Esophagus muscularis mucosa (tissue), 4 donors: ENCODE measurements at regions not wholly inside any gene's neighbourhood (a gene's known extent, or its start where the extent isn't known, plus 50 kb on each side); places are given as distances from the start of the nearest gene placed in this dataset.
"Not testable (repeated sequence)": the region's sequence is repeated elsewhere in the genome, so short reads cannot be mapped to it uniquely, and the experiment has no call there.

Experiments
- DNase-seq: peaks from one replicate; pipeline ENCODE4 v3.0.0-alpha.2; 2017; ENCODE audit errors: extremely low spot score
- H3K27ac ChIP-seq, 4 donors: fragments of 200-600 bp; sonication (generic); replicated peaks in 1 of 4; 1 replicate in 3 of 4; 2 replicates in 1 of 4; pipeline ENCODE4 v1.5.1; 2016 to 2019; ENCODE audit warnings: mild to moderate bottlenecking in 1 of 4
- H3K27me3 ChIP-seq, 4 donors: fragments of 200-600 bp; sonication (generic); one replicate each; pipeline versions ENCODE4 v1.5.1 to v1.6.0; 2016 to 2019
- H3K36me3 ChIP-seq, 4 donors: fragments of 200-600 bp; sonication (generic); one replicate each; pipeline ENCODE4 v1.5.1; 2016 to 2019
- H3K4me1 ChIP-seq, 4 donors: fragments of 200-600 bp; sonication (generic); one replicate each; pipeline ENCODE4 v1.5.1; 2016 to 2019
- H3K4me3 ChIP-seq, 4 donors: fragments of 200-600 bp; sonication (generic); 1 replicate in 2 of 4; 2 replicates in 2 of 4; pipeline ENCODE4 v1.5.1; 2016 to 2019; ENCODE audit warnings: mild to moderate bottlenecking in 4 of 4, moderate library complexity in 1 of 4
- H3K9me3 ChIP-seq, 4 donors: fragments of 200-600 bp; sonication (generic); 1 replicate in 3 of 4; 2 replicates in 1 of 4; pipeline ENCODE4 v1.5.1; 2016 to 2019
- CTCF ChIP-seq, 3 experiments: fragments of 200-600 bp in 2 of 3; fragments of 450-650 bp in 1 of 3; sonication (generic) in 2 of 3; IDR thresholded peaks; one replicate each; pipeline ENCODE4 v1.5.1; 2017 to 2019; ENCODE audit warnings: antibody characterized with exemption in 3 of 3, mild to moderate bottlenecking in 2 of 3, moderate library complexity in 1 of 3
- EP300 ChIP-seq: sonication (generic); formaldehyde crosslinking; IDR thresholded peaks from one replicate; pipeline ENCODE4 v1.6.1; 2017; ENCODE audit warnings: antibody characterized with exemption
- POLR2A ChIP-seq: fragments of 450-650 bp; IDR thresholded peaks from one replicate; pipeline ENCODE4 v1.6.1; 2017; ENCODE audit warnings: antibody characterized with exemption, moderate library complexity, mild to moderate bottlenecking, low read depth
- POLR2AphosphoS5 ChIP-seq, 2 donors: sonication (generic); formaldehyde crosslinking; IDR thresholded peaks; one replicate each; pipeline ENCODE4 v1.6.1; 2017; ENCODE audit warnings: antibody characterized with exemption in 2 of 2
- WGBS: methylation state at CpG from one replicate; pipeline ENCODE4 v1.1.5; 2018; 5-methylcytosine and 5-hydroxymethylcytosine counted together
- intact Hi-C: fragments of 100-400 bp; cut with DNase I; formaldehyde crosslinking; loops from one replicate; pipeline ENCODE4 v1.15.1; 2023

GRCh38 chr16:77500934-77501664, 66.3 kb upstream of the ADAMTS18 start:
- intact Hi-C loops, result no loop called here
- Histone ChIP-seq H3K27me3 (peaks cover 0 to 6% (median 0%) of the 10 kb centered on the region in 4 donors), H3K9me3 (peaks cover 0 to 4% (median 0%) of the 10 kb centered on the region in 4 donors), H3K36me3 (no peaks in the 10 kb centered on the region), H3K4me3 (no peak overlapping the region), H3K4me1 (peaks cover 0 to 3% (median 0%) of the 10 kb centered on the region in 4 donors), H3K27ac (no peak overlapping the region)
- no peak for DNase-seq
- WGBS, result 63% methylated on average over 7 of the region's 7 CpGs
- no peak for TF ChIP-seq POLR2A
- no peak for TF ChIP-seq EP300
- no peak for TF ChIP-seq CTCF (IDR thresholded peaks at IDR 0.05)
- TF ChIP-seq POLR2AphosphoS5 (IDR thresholded peaks at IDR 0.05), result no peak

- 74% methylated on average over 6 of the region's 6 CpGs for WGBS
- peaks cover 0 to 4% (median 0%) of the 10 kb centered on the region in 4 donors for H3K9me3 ChIP-seq
- intact Hi-C loops, result no loop called here
- no peak overlapping the region for H3K4me3 ChIP-seq
- no peak overlapping the region for H3K27ac ChIP-seq
- no peak for DNase-seq
- H3K27me3 ChIP-seq, result peaks cover 0 to 6% (median 0%) of the 10 kb centered on the region in 4 donors
- H3K36me3 ChIP-seq, result no peaks in the 10 kb centered on the region
- TF ChIP-seq POLR2A (no peak), EP300 (no peak), POLR2AphosphoS5 (IDR thresholded peaks at IDR 0.05) (no peak), CTCF (IDR thresholded peaks at IDR 0.05) (no peak)
- peaks cover 0 to 3% (median 0%) of the 10 kb centered on the region in 4 donors for H3K4me1 ChIP-seq
Observed at GRCh38 chr16:77502448-77502847, 67.6 kb upstream of the ADAMTS18 start.

GRCh38 chr16:77506492-77506891, 71.7 kb upstream of the ADAMTS18 start:
- WGBS, result 96% methylated on average over 2 of the region's 2 CpGs
- H3K36me3 ChIP-seq, intact Hi-C loops, H3K27ac ChIP-seq, H3K4me3 ChIP-seq, H3K4me1 ChIP-seq, H3K27me3 ChIP-seq, H3K9me3 ChIP-seq, DNase-seq: not testable (repeated sequence)

- peaks cover 0 to 4% (median 0%) of the 10 kb centered on the region in 4 donors for H3K9me3 ChIP-seq
- 85% methylated on average over 5 of the region's 5 CpGs for WGBS
Observed at GRCh38 chr16:77509051-77509450, 74.2 kb upstream of the ADAMTS18 start.

GRCh38 chr16:77509796-77510195, 75.0 kb upstream of the ADAMTS18 start:
- no peak for DNase-seq
- H3K27me3 ChIP-seq, result no peaks in the 10 kb centered on the region
- no peak overlapping the region for H3K4me3 ChIP-seq
- H3K4me1 ChIP-seq, result no peaks in the 10 kb centered on the region
- H3K9me3 ChIP-seq, result peaks cover 0 to 3% (median 0%) of the 10 kb centered on the region in 4 donors
- 41% methylated on average over 6 of the region's 6 CpGs for WGBS
- no peak overlapping the region for H3K27ac ChIP-seq
- TF ChIP-seq POLR2A (no peak), EP300 (no peak), POLR2AphosphoS5 (IDR thresholded peaks at IDR 0.05) (no peak), CTCF (IDR thresholded peaks at IDR 0.05) (no peak)
- no peaks in the 10 kb centered on the region for H3K36me3 ChIP-seq
- intact Hi-C loops, result no loop called here

More at GRCh38 chr16:77509051-77509450, 74.2 kb upstream of the ADAMTS18 start:
- Histone ChIP-seq H3K36me3 (no peaks in the 10 kb centered on the region), H3K27me3 (no peaks in the 10 kb centered on the region), H3K4me1 (no peaks in the 10 kb centered on the region), H3K27ac (no peak overlapping the region), H3K4me3 (no peak overlapping the region)
- no peak for DNase-seq
- intact Hi-C loops, result no loop called here
- TF ChIP-seq POLR2AphosphoS5 (IDR thresholded peaks at IDR 0.05) (no peak), CTCF (IDR thresholded peaks at IDR 0.05) (no peak)
